Stomach (tissue), 4 donors: ENCODE measurements at regions not wholly inside any gene's neighbourhood (a gene's known extent, or its start where the extent isn't known, plus 50 kb on each side); places are given as distances from the start of the nearest gene placed in this dataset.

Experiments
- CTCF ChIP-seq, 7 experiments: fragments of 450-650 bp in 4 of 7; fragments of 200-600 bp in 3 of 7; sonication (generic) in 3 of 7; IDR thresholded peaks; one replicate each; pipeline ENCODE4 v1.5.1; 2016 to 2019; ENCODE audit warnings: antibody characterized with exemption in 7 of 7, control low read depth in 2 of 7, mild to moderate bottlenecking in 1 of 7
- EP300 ChIP-seq: sonication (generic); formaldehyde crosslinking; IDR thresholded peaks from one replicate; pipeline ENCODE4 v1.6.1; 2017; ENCODE audit warnings: antibody characterized with exemption
- POLR2A ChIP-seq, 4 donors: fragments of 450-650 bp; IDR thresholded peaks; one replicate each; pipeline ENCODE4 v1.6.1; 2016; ENCODE audit warnings: antibody characterized with exemption in 4 of 4, control low read depth in 2 of 4, mild to moderate bottlenecking in 1 of 4, moderate library complexity in 1 of 4
- POLR2AphosphoS5 ChIP-seq, 3 donors: sonication (generic); formaldehyde crosslinking; IDR thresholded peaks; one replicate each; pipeline ENCODE4 v1.6.1; 2016; ENCODE audit warnings: antibody characterized with exemption in 3 of 3

- no peak for TF ChIP-seq CTCF (IDR thresholded peaks at IDR 0.05)
- TF ChIP-seq POLR2A (IDR thresholded peaks at IDR 0.05): no peak
- no peak for TF ChIP-seq POLR2AphosphoS5 (IDR thresholded peaks at IDR 0.05)
- no peak for TF ChIP-seq EP300
These were observed 88.6 kb upstream of the CACNA1E start for GRCh38 chr1:181394766-181395165.
